ENCODE measurements at regions not wholly inside any gene's neighbourhood (a gene's known extent, or its start where the extent isn't known, plus 50 kb on each side); places are given as distances from the start of the nearest gene placed in this dataset.

DNA sequence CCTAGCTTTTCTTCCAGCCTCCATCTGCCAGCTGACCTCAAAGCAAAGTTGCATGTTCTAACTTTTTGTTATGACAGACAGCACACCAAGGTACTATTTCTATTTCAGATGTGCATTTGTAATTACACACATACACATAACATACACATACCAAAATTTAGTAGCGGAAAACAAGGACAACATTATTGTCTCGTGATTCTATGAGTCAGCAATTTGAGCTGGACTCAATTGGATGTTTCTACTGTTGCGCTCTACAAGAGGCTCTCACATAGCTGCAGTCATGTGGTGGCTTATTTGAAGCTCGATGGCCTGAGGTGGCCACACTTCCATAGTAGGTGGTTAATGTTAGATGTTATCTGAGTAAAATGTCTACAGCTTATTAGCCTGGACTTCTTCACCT, 1010.1 kb upstream of the B3GALT2 start:
- DNase-seq (ENCODE audit: low read depth, low spot score) = no peak

DNA sequence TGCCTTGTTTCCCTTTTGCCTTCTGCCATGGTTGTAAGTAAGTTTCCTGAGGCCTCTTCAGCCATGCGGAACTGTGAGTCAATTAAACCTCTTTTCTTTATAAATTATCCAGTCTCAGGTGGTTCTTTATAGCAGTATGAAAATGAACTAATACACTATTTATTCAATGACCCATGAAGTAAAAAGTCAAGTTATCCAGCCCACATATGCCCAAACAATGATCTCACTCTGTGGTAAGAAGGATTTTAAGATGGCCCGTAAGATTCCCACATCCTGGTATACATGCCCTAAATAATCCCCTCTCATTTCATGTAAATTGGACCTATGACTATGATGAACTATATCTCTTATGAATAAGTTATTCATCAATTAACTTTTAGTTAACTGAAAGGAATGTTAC, 1008.3 kb upstream of the B3GALT2 start:
- no peak for DNase-seq (ENCODE audit: low read depth, low spot score)

DNA sequence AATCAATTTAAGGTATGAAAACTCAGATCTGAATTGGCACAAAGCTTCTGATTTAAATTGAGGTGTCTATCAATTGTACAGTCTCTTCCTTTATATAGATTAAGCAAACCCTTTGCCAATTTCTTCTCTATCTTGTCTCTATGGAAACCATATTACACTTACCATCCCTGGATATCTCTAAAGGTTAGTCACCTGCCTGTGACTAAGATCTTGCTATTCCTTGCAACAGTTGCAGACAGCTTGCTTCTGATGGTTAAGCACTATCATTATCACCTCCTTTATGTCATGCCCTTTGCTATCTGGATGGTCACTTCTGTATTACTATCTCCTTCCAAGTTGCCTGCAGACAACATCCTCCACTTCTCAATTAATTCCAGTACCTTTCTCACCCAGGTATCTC, 998.6 kb upstream of the B3GALT2 start:
- no peak for DNase-seq (ENCODE audit: low read depth, low spot score)

DNA sequence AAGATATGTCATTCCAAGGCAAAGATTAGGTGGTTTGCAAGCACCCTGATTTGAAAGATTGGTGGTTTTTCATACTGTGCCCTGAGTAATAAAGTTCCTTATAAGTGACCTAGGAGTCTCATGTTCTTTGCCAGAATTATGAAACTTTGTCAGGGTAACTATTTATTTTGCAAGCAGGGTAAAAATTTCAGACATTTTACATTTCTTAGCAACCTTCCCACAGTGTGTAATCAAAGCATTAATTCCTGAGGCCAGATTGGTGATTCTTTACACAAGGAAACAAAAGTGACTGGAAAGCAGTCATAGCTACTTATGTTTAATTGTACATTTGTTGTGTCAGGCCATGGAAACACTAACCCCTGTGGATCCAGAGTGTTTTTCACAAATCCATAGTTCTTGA, 998.0 kb upstream of the B3GALT2 start:
- no peak for DNase-seq (ENCODE audit: low read depth, low spot score)

DNA sequence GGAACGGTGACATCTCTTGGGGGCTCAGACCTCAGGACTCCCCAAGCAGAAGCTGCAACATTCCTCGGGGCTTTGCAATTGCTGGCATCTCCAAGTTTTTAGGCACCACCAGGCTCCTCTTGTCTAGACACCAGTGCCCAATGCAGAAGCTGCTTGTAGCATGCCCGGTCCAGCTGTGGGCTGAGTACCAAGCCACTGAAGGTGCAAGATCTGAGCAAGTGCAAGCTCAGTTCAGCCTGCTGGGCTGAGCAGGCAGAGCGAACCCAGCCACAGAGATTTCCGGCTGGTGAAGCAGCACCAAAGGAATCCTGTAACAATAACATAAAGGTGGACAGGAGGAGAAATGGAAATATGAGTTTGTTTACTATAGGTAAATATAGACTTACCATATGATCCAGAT, 995.4 kb upstream of the B3GALT2 start:
- no peak for DNase-seq (ENCODE audit: low read depth, low spot score)

DNA sequence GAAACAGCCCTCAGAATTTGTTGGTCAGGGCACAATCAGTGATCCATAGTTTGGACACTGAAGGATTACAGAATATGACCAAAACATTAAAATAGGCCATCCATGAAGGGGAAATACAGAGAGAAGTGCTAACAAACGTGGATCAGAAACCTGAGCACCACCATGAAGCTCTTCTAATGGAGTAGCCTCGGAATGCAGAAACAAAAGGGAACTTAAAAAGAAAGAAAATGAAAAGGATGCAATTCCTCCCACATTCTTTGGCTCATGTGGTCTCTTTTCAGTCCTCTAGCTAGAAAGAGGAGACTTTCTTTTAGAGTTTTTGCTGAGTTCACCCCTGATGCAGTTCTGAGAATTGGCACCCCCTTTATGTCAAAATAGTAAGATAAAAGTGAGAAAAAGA, 989.8 kb upstream of the B3GALT2 start:
- DNase-seq (ENCODE audit: low read depth, low spot score) = no peak

DNA sequence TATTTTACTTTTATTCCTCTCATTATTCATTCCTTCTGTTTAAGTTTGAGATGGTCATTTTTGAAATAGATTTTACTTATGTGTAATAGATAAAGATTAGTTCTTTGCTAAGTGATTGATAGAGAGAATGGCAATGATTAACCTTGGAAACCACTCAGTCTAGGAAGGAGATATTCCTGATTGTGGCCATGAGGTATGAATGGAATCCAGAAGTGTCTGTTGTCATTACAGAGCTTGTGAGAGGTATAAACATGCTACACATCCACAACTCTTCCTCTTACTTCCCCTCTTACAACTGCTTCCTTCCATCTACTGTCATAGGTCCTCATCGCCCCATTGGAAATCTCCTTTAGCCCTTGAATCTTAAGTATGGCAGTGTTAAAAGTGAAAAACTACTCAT, 988.8 kb upstream of the B3GALT2 start:
- DNase-seq (ENCODE audit: low read depth, low spot score) = no peak

DNA sequence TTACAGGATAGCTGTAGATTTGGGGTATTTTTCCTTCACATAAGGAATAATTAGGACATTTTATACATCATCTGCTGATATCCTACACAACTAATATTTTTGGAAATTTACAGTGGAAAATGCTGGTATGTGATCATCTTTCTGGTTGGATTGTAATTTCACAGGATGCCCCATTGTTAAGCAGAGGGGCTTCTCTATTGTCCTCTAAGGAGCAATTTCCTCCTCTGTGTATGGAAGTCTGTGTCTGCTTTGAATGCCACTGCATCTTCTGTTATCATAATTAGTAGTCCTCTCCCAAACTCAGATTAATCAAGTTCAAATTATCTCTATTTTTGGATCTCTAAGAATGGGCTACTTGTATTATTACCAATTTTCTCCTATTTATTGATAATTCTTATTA, 988.1 kb upstream of the B3GALT2 start:
- no peak for DNase-seq (ENCODE audit: low read depth, low spot score)

DNA sequence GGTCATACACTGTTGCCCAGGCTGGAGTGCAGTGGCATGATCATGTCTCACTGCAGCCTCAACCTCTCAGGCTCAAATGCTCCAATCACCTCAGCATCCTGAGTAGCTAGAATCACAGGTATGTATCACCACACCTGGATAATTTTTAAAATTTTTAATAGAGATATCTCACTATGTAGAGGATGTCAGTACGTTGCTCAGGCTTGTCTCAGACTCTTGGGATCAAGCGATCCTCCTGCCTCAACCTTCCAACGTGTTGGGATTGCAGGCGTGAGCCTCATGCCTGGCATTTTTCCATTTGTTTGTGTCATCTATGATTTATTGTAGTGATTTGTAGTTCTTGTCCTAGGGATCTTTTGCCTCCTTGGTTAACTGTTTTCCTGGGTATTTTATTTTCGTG, 985.2 kb upstream of the B3GALT2 start:
- no peak for DNase-seq (ENCODE audit: low read depth, low spot score)

DNA sequence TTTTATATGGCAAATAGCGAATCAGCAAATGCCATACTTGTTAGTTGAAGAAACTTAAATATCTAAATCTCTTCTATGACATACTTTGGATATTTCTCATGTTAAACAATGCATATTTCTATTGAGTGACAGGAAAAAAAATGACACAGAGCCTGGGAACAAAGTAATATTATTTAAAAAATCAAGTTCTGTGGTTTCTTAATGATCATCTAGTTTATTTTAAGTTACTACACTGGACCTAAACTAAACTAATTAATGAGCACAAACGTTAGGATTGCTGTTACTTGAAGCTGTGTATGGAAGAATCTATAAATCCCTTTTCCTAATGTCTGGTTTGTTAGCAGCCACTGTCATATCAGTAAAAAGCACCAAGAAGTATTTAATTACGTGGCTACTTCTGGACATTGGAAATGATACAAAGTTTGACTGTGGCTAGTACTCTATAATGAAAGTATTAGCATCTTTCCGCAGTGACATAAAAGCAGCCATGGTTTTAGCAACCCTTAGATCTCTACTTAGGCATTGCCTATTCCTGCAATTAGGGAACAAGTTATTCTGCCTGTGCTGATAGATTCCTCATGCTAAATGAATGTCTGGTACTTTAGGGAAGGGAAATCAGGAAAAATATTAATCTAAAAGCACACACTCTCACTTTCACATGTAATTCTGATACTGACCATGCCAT, 981.7 kb upstream of the B3GALT2 start:
- no peak for DNase-seq (ENCODE audit: low read depth, low spot score)

DNA sequence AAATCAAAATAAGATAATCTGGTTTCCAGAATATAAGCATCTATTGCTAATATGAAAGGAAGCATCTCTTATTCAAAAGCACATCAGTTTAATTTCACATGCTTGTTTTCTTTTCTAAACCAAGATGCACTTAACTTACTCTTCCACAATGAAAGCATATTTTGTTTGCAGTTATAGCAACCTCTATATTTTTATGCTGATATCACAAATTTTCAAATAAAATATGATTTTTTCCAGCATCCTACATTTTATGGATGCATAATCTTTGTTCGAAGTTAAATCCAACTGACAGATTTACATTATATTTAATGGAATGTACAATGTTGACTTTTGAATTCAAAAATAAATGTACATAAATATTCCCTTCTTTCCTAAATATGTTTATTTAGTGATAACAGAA, 978.3 kb upstream of the B3GALT2 start:
- DNase-seq (ENCODE audit: low read depth, low spot score) = no peak

DNA sequence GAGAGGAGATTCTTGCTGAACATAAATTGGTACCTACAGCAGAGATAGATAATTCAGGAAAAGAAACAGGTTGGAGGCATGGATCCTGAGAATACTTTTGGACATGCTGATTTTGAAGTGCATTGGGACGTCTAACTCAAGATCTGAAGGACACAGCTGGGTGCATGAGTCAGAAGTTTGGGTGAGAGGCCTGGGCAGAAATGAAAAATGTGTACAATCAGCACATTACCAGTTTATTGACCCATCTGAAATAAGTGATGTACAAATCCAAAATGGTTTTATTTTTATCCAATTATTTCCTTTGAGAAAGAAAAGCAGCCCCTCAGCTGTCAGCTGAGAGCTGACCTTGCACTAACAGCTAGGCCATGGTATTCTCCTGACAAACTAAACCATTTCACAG, 975.2 kb upstream of the B3GALT2 start:
- DNase-seq (ENCODE audit: low read depth, low spot score) = no peak

DNA sequence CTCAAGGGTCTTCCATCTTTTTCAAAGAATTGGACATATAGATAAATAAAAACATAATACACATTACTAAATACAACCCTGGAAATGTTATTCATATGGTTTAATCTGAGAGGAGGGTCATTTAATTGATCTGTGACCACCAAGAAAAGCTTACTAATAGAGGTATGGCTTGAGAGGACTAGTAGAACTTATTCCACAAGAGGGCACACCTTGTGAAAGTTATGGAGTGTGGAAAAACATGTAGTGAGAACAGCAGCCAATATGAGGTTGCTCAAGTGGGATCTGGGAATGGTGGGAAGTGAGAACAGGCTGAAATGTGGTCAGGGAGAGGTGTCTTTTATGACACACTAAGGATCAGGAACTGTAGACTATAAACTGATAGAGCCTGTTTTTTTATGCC, 973.5 kb upstream of the B3GALT2 start:
- DNase-seq (ENCODE audit: low read depth, low spot score) = no peak

DNA sequence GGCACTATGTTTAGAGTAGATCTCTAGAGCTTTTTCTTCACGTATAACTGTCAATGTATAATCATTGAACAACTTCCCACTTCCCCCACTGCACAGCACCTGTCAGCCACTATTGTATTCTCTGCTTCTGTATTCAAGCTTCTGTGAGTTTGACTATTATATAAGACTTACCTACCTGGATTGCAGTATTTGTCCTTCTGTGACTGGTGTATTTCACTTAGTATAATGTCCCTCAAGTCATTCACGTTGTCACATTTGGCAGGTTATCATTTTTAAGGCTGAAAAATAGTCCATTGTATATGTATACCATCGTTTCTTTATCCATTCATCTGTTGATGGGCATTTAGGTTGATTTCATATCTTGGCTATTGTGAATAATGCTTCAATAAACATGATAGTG, 969.5 kb upstream of the B3GALT2 start:
- DNase-seq (ENCODE audit: low read depth, low spot score) = no peak

DNA sequence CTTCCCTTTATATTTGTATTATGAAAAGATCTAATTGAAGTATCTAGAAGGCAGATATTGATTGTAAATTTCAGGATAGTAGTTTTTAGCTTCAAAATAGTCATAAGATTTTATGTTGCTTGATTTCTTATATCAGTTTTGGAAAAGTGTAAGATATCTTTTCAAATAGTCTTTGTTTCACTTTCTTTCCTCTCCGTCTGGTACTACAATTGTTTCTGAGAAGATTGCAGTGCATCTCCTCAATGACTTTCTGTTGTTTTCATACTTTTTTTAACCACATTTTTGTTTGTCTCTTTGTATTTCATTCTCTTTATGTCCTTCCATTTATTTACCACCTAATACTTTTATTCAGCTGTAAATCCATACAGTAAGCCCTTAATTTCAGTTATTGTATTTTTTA, 964.6 kb upstream of the B3GALT2 start:
- no peak for DNase-seq (ENCODE audit: low read depth, low spot score)

DNA sequence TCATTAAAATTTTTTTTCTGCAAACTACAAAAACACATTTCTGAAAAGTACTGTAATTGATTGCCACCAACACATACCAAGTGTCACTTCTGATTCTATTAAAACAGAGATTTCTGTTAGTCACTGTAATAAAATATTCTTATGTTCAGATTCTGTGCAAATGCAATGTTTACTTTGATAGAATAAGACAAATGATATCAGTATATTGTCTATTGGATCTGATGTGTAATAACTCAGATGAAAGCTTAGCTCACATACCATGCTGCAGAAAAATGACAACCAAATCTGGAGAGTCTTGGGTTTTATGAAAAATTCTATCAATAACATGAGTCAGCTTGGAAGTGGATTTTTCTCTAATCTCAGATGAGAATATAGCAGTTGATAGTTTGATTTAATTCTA, 963.8 kb upstream of the B3GALT2 start:
- DNase-seq (ENCODE audit: low read depth, low spot score) = no peak

DNA sequence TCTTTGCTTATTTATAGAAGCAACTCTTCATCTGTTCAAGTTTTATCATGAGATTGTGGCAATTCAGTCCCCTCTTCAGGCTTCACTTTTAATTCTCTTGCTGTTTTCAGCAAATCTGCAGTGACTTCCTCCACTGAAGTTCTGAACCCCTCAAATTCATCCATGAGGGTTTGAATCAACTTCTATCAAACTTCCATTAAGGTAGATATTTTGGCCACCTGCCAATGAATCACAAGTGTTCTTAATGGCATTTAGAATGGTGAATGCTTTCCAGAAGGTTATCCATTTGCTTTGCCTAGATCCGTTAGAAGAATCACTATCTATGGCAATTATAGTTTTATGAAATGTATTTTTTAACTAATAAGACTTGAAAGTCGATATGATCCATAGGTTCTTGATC, 946.7 kb upstream of the B3GALT2 start:
- no peak for DNase-seq (ENCODE audit: low read depth, low spot score)

DNA sequence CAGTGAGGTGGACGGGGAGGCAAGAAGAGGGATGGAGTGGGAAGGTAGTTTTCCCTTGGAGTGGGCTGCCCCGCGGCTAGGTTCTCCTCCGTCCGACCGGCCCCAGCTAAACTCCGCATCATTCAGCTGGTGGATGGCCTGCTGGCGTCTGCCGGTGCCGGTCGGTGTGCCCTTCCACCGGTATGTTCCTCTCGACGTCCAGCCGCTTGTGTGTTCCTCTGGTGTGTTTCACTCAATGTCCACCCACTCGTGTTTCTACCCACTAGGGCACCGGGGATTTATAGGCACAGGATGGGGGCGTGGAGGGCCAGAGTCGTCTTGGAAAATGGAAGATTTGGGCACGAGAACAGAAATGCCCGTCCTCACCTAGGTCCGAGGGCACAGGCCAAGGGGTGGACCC, 931.7 kb upstream of the B3GALT2 start:
- DNase-seq (ENCODE audit: low read depth, low spot score) = no peak

DNA sequence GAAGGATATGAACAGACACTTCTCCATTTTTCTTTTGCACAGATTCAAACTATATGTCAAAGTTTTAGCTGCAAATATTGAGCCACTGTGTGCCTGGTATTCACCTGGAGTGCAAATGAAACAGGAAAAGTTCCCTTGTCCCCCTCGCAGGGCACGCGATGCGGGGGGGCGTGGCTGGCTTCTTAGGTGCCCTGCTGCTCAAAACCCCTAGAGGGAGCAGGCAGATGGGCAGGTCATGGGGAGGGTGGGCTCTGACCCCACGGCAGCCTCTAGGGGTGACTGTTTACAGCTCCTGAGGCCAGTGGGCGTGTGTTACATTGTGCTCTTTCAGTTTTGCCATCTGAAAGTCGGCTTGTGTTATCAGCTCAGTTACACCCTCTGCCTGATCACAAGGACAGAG, 931.2 kb upstream of the B3GALT2 start:
- no peak for DNase-seq (ENCODE audit: low read depth, low spot score)

DNA sequence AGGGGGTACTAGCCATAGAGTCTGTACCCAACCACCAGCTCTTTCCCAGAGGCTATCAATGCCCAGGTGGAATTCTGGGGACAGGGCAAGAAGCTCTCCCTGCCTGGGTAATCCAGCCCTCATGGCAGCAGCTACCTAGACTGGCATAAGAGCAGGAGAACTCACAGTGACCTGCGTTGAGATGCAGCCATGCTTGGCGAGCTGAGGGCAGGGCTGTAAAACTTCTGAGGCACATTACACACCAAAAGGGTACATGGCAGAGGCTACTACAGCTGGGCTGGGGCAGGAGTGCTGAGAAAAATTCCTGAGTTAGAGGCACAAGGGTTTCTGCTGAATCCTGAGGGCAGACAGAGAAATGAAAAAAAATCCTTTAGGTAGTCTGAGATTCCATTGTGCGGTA, 927.9 kb upstream of the B3GALT2 start:
- DNase-seq (ENCODE audit: low read depth, low spot score) = no peak

DNA sequence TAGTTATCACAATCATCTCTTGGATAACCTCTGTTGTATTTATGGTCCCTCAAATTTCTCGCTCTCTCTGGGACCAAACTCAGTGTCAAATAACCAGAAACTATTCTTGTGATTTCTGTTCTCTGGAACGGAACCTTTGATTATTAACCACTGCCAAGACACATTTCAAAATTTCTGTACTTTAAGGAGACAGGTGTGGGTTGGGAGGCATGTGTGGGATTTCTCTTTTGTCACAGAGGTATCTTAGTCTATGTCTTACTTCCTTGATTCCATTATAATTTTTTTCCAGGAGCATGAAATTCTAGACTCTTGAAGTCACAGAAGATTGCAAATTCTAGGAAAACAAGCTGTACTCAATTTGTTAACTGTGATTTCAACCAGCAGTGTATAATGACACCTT, 919.0 kb upstream of the B3GALT2 start:
- DNase-seq (ENCODE audit: low read depth, low spot score) = no peak

DNA sequence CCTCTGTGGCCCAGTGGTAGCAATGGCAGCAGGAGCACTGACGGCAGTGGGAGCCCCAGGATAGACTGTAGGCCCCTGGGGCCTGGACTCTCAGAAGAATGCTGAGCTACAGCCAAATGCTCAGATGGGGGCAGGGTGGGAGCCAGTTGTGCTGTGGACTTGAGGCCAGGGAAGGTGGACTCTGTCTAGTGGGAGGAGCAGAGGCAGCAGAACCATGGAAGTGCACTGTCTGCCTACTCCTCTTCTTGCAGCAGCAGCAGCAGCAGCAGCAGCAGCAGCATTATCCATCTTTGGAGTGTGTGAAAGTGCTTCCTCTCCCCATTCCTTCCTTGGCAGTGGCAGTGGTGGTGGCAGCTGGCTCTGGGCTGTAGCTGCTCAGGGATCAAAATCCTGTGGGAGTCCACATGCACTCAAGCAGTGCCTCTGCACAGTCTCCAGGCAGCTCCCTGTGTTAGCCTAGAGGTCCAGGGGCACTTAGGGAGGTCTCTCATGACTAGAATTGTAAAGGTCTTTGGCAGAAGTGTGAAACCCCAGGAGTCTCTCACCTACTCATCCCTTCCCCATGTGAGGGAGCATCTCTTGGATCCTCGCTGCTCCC, 917.9 kb upstream of the B3GALT2 start:
- no peak for DNase-seq (ENCODE audit: low read depth, low spot score)

DNA sequence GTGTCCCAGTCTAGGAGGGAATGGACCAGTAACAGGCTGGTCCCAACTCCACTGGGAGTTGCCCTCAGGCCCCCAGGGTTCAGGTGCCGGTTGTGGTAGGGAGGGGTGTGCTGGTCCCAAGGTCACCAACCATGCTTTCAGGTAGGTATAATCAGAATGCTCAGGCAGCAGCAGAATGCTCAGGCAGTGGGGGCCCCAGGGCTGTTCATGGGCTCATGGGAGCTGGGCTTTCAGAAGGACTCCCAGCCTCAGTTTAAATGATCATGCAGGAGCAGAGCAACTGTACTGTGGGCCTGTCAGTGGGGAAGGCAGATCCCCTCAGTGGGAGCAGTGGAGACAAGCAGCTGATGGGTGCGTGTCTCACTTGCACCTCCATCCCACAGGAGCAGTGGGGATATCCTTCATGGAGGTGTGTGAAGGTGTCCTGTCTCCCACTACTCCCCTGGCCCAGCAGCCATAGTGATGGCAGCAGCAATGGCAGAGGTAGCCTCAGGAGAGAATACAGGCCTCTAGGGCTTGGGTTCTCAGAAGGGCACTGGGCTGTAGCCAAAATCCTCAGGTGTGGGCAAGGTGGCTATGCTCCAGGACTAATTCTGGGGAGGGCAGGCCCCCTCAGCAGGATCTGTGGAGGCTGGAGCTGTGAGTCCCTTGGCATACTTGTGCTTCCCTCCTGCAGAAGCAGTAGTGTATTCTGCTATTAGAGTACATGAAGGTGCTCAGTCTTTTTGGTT, 917.3 kb upstream of the B3GALT2 start:
- DNase-seq (ENCODE audit: low read depth, low spot score) = no peak

Measured in pulmonary artery endothelial cell (primary cell).